GM12874 (cell line): ENCODE measurements at regions not wholly inside any gene's neighbourhood (a gene's known extent, or its start where the extent isn't known, plus 50 kb on each side); places are given as distances from the start of the nearest gene placed in this dataset.

Experiments
- TF ChIP-seq, protein P1 (sequence below): IDR thresholded peaks from 2 replicates; pipeline ENCODE4 v1.5.1; 2011; ENCODE audit warnings: low read depth, mild to moderate bottlenecking, control low read depth, low read length, moderate library complexity; ENCODE audit not compliant: insufficient read depth

GRCh38 chr2:187206471-187206870, 241.6 kb downstream of the CALCRL start:
- TF ChIP-seq, protein P1, sequence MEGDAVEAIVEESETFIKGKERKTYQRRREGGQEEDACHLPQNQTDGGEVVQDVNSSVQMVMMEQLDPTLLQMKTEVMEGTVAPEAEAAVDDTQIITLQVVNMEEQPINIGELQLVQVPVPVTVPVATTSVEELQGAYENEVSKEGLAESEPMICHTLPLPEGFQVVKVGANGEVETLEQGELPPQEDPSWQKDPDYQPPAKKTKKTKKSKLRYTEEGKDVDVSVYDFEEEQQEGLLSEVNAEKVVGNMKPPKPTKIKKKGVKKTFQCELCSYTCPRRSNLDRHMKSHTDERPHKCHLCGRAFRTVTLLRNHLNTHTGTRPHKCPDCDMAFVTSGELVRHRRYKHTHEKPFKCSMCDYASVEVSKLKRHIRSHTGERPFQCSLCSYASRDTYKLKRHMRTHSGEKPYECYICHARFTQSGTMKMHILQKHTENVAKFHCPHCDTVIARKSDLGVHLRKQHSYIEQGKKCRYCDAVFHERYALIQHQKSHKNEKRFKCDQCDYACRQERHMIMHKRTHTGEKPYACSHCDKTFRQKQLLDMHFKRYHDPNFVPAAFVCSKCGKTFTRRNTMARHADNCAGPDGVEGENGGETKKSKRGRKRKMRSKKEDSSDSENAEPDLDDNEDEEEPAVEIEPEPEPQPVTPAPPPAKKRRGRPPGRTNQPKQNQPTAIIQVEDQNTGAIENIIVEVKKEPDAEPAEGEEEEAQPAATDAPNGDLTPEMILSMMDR: no peak

- TF ChIP-seq, protein P1: no peak
These were observed 242.0 kb downstream of the CALCRL start for GRCh38 chr2:187206071-187206470.

DNA sequence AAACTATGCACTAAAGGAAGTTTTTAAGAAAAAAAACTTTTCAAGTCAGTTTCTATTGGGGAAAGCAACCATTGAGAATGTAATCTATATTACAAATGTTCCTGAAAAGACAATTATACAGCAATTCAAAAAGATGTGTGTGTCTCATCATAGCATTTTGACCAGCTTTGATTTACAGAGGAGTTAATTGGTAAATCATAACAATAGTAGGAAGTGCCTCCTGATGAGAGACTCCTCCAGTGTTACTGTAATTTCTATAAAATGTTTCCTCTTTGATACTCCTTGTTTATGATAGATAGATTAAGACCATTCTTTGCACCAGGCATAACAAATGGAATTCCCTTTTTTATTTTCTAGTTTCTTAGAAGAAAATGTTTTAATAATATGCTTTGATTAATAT, 249.9 kb downstream of the CALCRL start:
- TF ChIP-seq, protein P1: no peak

GRCh38 chr2:187194049-187194448, 254.0 kb downstream of the CALCRL start:
- TF ChIP-seq, protein P1: no peak

DNA sequence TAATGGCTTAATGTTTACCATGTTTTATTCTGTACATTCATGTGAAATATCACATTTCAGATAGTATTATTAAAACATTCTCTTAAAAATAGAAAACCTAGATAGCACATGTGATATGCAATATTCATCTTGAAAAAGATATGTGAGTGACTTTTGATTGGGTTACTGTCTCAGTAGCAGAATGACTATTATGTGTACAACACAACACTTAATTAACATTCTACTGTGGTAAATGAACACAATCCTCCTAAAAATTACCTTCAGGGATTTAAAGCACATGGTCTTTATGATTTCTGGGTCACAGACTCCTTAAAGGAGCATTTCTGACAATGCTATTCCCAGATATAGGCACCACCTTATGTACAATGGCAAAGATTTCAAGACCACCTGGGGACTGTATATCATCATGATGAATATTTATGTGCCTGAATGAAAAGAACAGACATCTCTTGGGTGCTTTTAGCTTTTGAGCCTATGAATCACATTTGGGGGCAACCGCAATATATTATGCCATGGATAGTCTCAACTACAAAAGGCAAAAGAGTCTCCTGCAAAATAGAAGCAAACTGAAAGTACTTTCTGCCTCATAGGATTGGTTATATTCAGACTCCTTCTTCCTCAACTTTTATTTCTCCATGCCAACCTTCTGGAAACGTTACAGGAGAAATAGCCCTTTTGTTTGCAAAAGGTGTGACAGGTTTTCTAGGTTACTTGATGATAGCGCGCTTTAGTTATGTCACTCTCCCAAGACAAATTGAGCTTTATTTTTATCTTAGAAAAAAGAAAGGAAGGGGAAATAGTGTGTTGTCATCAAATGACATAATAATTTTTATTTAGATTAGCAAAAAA, 259.0 kb downstream of the CALCRL start:
- TF ChIP-seq, protein P1: no peak

DNA sequence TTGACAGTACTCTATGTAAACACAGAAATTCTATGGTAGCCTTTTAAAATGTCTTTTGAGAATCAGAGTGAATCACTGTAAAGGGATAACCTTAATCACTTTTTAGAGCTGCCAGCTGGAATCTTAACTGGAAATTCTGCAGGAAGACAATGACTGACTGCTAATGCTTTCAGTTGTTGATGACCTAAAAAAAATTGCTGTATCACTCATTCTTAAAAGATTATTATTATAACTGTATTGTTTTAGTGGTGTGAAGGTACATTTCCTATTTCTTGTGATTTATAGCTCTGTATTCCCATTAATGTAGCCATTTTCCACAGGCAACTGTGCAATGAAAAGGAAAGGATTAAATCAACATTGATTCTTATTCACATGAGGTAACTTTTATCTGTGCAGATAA, 260.5 kb downstream of the CALCRL start:
- TF ChIP-seq, protein P1: no peak

DNA sequence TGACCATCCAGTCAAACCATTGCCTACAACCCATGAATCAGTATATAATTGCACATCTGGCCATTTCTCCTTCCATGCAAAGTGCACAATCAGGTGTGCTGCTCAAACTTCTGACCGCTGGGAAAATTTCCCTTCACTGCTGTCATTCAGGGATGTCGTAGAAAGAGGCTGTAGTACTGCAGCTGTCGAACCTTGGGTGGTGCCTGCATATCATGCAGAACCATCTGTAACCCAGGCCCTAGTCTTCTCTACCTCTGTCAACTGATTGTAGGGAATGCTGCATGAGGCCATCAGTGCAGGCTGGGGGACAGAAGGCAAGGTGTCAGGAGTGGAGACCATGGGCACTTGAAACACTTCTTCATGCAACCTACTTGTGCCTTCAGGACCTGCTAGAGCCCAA, 267.5 kb downstream of the CALCRL start:
- TF ChIP-seq, protein P1: no peak
